K562 (cell line): ENCODE measurements at regions not wholly inside any gene's neighbourhood (a gene's known extent, or its start where the extent isn't known, plus 50 kb on each side); places are given as distances from the start of the nearest gene placed in this dataset.
A peak's percentile ranks its signal among the peaks of the same experiment; 100 is the strongest.

ENCODE experiments used
- ATAC-seq: fragments of 200-7000 bp; cut with Tn5 transposase; 3 replicates; pipeline ENCODE4 v1.9.1; 2020; ENCODE audit warnings: moderate library complexity
- BruUV-seq: library from RNA; stranded (reverse); fragments of 400-500 nt; replicated peaks from 2 replicates; lab custom pipeline; 2021; lab: Mats Ljungman, UMichigan
- CTCF ChIA-PET: fragments of 300-600 bp; formaldehyde crosslinking; extraction: SDS; loops from one replicate; lab custom pipeline; 2021; ENCODE audit warnings: low intra/inter-chr PET ratio; lab: Yijun Ruan, JAX
- POLR2A ChIA-PET: fragments of 300-600, 350-650 bp; sonication (Branson Sonifier 250); formaldehyde crosslinking; extraction: SDS; loops from one replicate; lab custom pipeline; 2021; ENCODE audit warnings: antibody characterized with exemption, inconsistent platforms; lab: Yijun Ruan, JAX
- DNase-seq, 4 experiments: peaks; one replicate each; pipeline versions ENCODE4 v3.0.0 to v3.0.0-alpha.2; 2011 to 2018; ENCODE audit warnings: low spot score in 3 of 4, mixed read lengths in 3 of 4; ENCODE audit errors: extremely low read depth in 1 of 4
- FAIRE-seq: peaks from 2 replicates; lab custom pipeline; 2011; peaks lifted over from hg19 to GRCh38; lab: Jason Lieb, UNC
- H2AFZ ChIP-seq: 2 replicates; pipeline ENCODE4 v1.6.0; 2011; ENCODE audit warnings: low read depth, low read length, control low read depth, inconsistent platforms
- H3K27ac ChIP-seq: fragments of 200-600 bp; 3 replicates; pipeline ENCODE4 v1.8.0; 2011; ENCODE audit warnings: low read depth, mild to moderate bottlenecking, control low read depth, inconsistent platforms, low read length, moderate library complexity, mixed read lengths; ENCODE audit errors: extremely low read depth
- H3K27me3 ChIP-seq, 2 experiments: fragments of 300-600 bp in 1 of 2; 2 replicates in 1 of 2; 3 replicates in 1 of 2; pipeline versions ENCODE4 v1.6.0 to v1.8.0; 2011; ENCODE audit warnings: inconsistent platforms in 2 of 2, low read length in 2 of 2, mild to moderate bottlenecking in 1 of 2, mixed read lengths in 1 of 2, moderate library complexity in 1 of 2; ENCODE audit not compliant: control insufficient read depth in 2 of 2, insufficient read depth in 2 of 2
- H3K36me3 ChIP-seq: fragments of 300-600 bp; 3 replicates; pipeline ENCODE4 v1.8.0; 2011; ENCODE audit warnings: mild to moderate bottlenecking, low read length, inconsistent platforms; ENCODE audit not compliant: control insufficient read depth, insufficient read depth
- H3K4me1 ChIP-seq, 2 experiments: fragments of 200-600 bp in 1 of 2; replicated peaks in 1 of 2; 2 replicates in 1 of 2; 3 replicates in 1 of 2; pipeline versions ENCODE4 v1.5.1 to v1.8.0; 2011; ENCODE audit warnings: inconsistent platforms in 2 of 2, low read length in 2 of 2, mild to moderate bottlenecking in 1 of 2, mixed read lengths in 1 of 2, moderate library complexity in 1 of 2; ENCODE audit not compliant: control insufficient read depth in 2 of 2, insufficient read depth in 2 of 2
- H3K4me2 ChIP-seq: 2 replicates; pipeline ENCODE4 v1.6.1; 2011; ENCODE audit warnings: low read length, control low read depth, inconsistent platforms, mixed read lengths; ENCODE audit not compliant: insufficient read depth
- H3K4me3 ChIP-seq: fragments of 200-600 bp; sonication (generic), shearing (Covaris generic); 2 replicates; pipeline ENCODE4 v1.5.1; 2016; ENCODE audit warnings: control low read depth, inconsistent platforms
- H3K79me2 ChIP-seq: fragments of 200-600 bp; 3 replicates; pipeline ENCODE4 v1.8.0; 2011; ENCODE audit warnings: low read length, inconsistent platforms; ENCODE audit not compliant: control insufficient read depth, insufficient read depth
- H3K9ac ChIP-seq, 2 experiments: 2 replicates each; pipeline versions ENCODE4 v1.6.0 to v1.6.1; 2011; ENCODE audit warnings: low read depth in 2 of 2, low read length in 2 of 2, control low read depth in 1 of 2, inconsistent platforms in 1 of 2, mild to moderate bottlenecking in 1 of 2, mixed read lengths in 1 of 2; ENCODE audit not compliant: insufficient read depth in 1 of 2
- H3K9me1 ChIP-seq: one replicate; pipeline ENCODE4 v1.6.0; 2011; ENCODE audit warnings: inconsistent platforms, mild to moderate bottlenecking, low read length, moderate library complexity; ENCODE audit not compliant: control insufficient read depth, insufficient read depth
- H3K9me3 ChIP-seq: replicated peaks from 2 replicates; pipeline ENCODE4 v1.5.1; 2011; ENCODE audit warnings: low read depth, low read length, inconsistent platforms; ENCODE audit not compliant: control insufficient read depth, insufficient read depth
- H4K20me1 ChIP-seq: replicated peaks from 2 replicates; pipeline ENCODE4 v1.6.1; 2011; ENCODE audit warnings: low read length, inconsistent platforms, mixed read lengths; ENCODE audit not compliant: control insufficient read depth, insufficient read depth
- HDAC1 ChIP-seq, 2 experiments: fragments of 450-650 bp; IDR thresholded peaks; 2 replicates each; pipeline ENCODE4 v1.6.1; 2016 to 2017; ENCODE audit warnings: inconsistent platforms in 1 of 2, mild to moderate bottlenecking in 1 of 2, moderate library complexity in 1 of 2
- MEIS2 ChIP-seq: fragments of 450-650 bp; IDR thresholded peaks from 2 replicates; pipeline ENCODE4 v1.6.1; 2014; ENCODE audit warnings: mild to moderate bottlenecking; ENCODE audit not compliant: partially characterized antibody
- MLX ChIP-seq, 2 experiments: fragments of 450-650 bp in 1 of 2; sonication (generic) in 1 of 2; formaldehyde crosslinking; conservative IDR thresholded peaks; 2 replicates each; pipeline versions ENCODE4 v1.4.0 to v1.8.1; 2020 to 2022; ENCODE audit warnings: mild to moderate bottlenecking in 1 of 2, missing genetic modification reagents in 1 of 2
- PBX2 ChIP-seq, 2 experiments: IDR thresholded peaks in 1 of 2; conservative IDR thresholded peaks in 1 of 2; 2 replicates each; pipeline ENCODE4 v1.6.1; 2016; ENCODE audit warnings: low read depth in 2 of 2, mild to moderate bottlenecking in 1 of 2, missing compliant biosample characterization in 1 of 2, missing genetic modification characterization in 1 of 2, moderate library complexity in 1 of 2
- PKNOX1 ChIP-seq: fragments of 450-650 bp; IDR thresholded peaks from 2 replicates; pipeline ENCODE4 v1.6.1; 2016
- WGBS: fragments of 100-300 bp; shearing (Covaris generic); methylation state at CpG from one replicate; pipeline ENCODE4 v1.1.6; 2016; ENCODE audit warnings: low coverage, mixed read lengths; ENCODE audit not compliant: insufficient coverage; ENCODE audit errors: missing lambda C conversion rate; 5-methylcytosine and 5-hydroxymethylcytosine counted together
- in situ Hi-C: fragments of 300-500 bp; cut with MboI; formaldehyde crosslinking; loops from 4 replicates; pipeline ENCODE4 v1.15.0; 2018; ENCODE audit warnings: inconsistent platforms, mixed read lengths
- intact Hi-C: fragments of 100-400 bp; cut with micrococcal nuclease; formaldehyde crosslinking; loops from 2 replicates; pipeline ENCODE4 v1.14.2; 2022

GRCh38 chr15:39460748-39461147, 120.1 kb upstream of the THBS1 start:
- DNase-seq: no peak
- ChIA-PET CTCF (no interaction called here), POLR2A (no interaction called here)
- H3K36me3 ChIP-seq: no peaks in the 10 kb centered on the region
- H3K9ac ChIP-seq: no peak overlapping the region
- in situ Hi-C loops: no loop called here
- H3K79me2 ChIP-seq: no peaks in the 10 kb centered on the region
- H2AFZ ChIP-seq: peak overlapping the region; percentile 59; the same call in 1 of the 2 replicates
- WGBS: 54% methylated on average over 7 of the region's 7 CpGs
- TF ChIP-seq PBX2 (CRISPR knock-in tag; IDR thresholded peaks at IDR 0.05; ENCODE audit: low read depth): no peak
- TF ChIP-seq PBX2 (tag; conservative IDR thresholded peaks at IDR 0.05; ENCODE audit: low read depth): peak; percentile 80
- TF ChIP-seq HDAC1 (IDR thresholded peaks at IDR 0.05): no peak
- TF ChIP-seq MEIS2: peak; percentile 10
- 0 out of 2 replicates have a peak, but pooled peaks have one; percentile 17 for TF ChIP-seq PKNOX1
- TF ChIP-seq MLX (CRISPR knock-in tag; conservative IDR thresholded peaks at IDR 0.05): no peak
- TF ChIP-seq, all 486 proteins: peak for 3
- BruUV-seq: no TSS peak
- H3K4me2 ChIP-seq: no peak overlapping the region
- H3K4me1 ChIP-seq: peaks cover 0 to 4% of the 10 kb centered on the region in 2 experiments; a peak in 3 of 5 replicates
- H3K27ac ChIP-seq: no peak overlapping the region
- H3K9me1 ChIP-seq: no peaks in the 10 kb centered on the region
- no peaks in the 10 kb centered on the region for H3K9me3 ChIP-seq
- no peak overlapping the region for H3K4me3 ChIP-seq
- ATAC-seq (no peak), FAIRE-seq (no peak)
- no peaks in the 10 kb centered on the region for H3K27me3 ChIP-seq
- intact Hi-C loops: no loop called here
- no peaks in the 10 kb centered on the region for H4K20me1 ChIP-seq
